Smooth muscle cell (in vitro differentiated cells): ENCODE measurements at regions not wholly inside any gene's neighbourhood (a gene's known extent, or its start where the extent isn't known, plus 50 kb on each side); places are given as distances from the start of the nearest gene placed in this dataset.
"Not testable (repeated sequence)": the region's sequence is repeated elsewhere in the genome, so short reads cannot be mapped to it uniquely, and the experiment has no call there.

Source experiments
- DNase-seq: peaks from one replicate; lab custom pipeline; 2025; ENCODE audit not compliant: unreplicated experiment; lab: John Stamatoyannopoulos, UW
- H2AFZ ChIP-seq: fragments of 200-600 bp; sonication (generic); 2 replicates; pipeline ENCODE4 v1.6.0; 2016; ENCODE audit warnings: antibody characterized with exemption, low read depth, mild to moderate bottlenecking
- H3F3A ChIP-seq: fragments of 200-600 bp; sonication (generic); 2 replicates; pipeline ENCODE4 v1.6.0; 2017; ENCODE audit warnings: antibody characterized with exemption, low read depth
- H3K27ac ChIP-seq: fragments of 200-600 bp; sonication (generic); 2 replicates; pipeline ENCODE4 v1.5.1; 2016; ENCODE audit warnings: low read depth, mild to moderate bottlenecking
- H3K27me3 ChIP-seq: fragments of 200-600 bp; sonication (generic); 2 replicates; pipeline ENCODE4 v1.6.1; 2016; ENCODE audit warnings: low read depth, mild to moderate bottlenecking
- H3K36me3 ChIP-seq: fragments of 200-600 bp; sonication (generic); 2 replicates; pipeline ENCODE4 v1.5.1; 2016; ENCODE audit warnings: low read depth
- H3K4me1 ChIP-seq: fragments of 200-600 bp; sonication (generic); 2 replicates; pipeline ENCODE4 v1.5.1; 2016; ENCODE audit warnings: low read depth
- H3K4me2 ChIP-seq: fragments of 200-600 bp; sonication (generic); 2 replicates; pipeline ENCODE4 v1.6.0; 2016; ENCODE audit warnings: mild to moderate bottlenecking
- H3K4me3 ChIP-seq: fragments of 200-600 bp; sonication (generic); 2 replicates; pipeline ENCODE4 v1.5.1; 2016; ENCODE audit warnings: mild to moderate bottlenecking
- H3K79me2 ChIP-seq: fragments of 200-600 bp; sonication (generic); 2 replicates; pipeline ENCODE4 v1.6.0; 2016; ENCODE audit warnings: low read depth, mild to moderate bottlenecking
- H3K9ac ChIP-seq: fragments of 200-600 bp; sonication (generic); 2 replicates; pipeline ENCODE4 v1.6.0; 2016; ENCODE audit warnings: low read depth
- H3K9me3 ChIP-seq: fragments of 200-600 bp; sonication (generic); replicated peaks from 2 replicates; pipeline ENCODE4 v1.5.1; 2016; ENCODE audit warnings: low read depth
- H4K20me1 ChIP-seq: fragments of 200-600 bp; sonication (generic); 2 replicates; pipeline ENCODE4 v1.6.0; 2016; ENCODE audit warnings: low read depth
- WGBS: methylation state at CpG from one replicate; pipeline ENCODE4 v1.1.7; 2016; ENCODE audit warnings: low lambda C conversion rate; 5-methylcytosine and 5-hydroxymethylcytosine counted together
- TF ChIP-seq, protein P1 (sequence below): fragments of 200-600 bp; sonication (generic); IDR thresholded peaks from 2 replicates; pipeline ENCODE4 v1.5.1; 2017; ENCODE audit warnings: borderline replicate concordance, mild to moderate bottlenecking, antibody characterized with exemption; ENCODE audit not compliant: insufficient read depth, poor library complexity, severe bottlenecking

DNA sequence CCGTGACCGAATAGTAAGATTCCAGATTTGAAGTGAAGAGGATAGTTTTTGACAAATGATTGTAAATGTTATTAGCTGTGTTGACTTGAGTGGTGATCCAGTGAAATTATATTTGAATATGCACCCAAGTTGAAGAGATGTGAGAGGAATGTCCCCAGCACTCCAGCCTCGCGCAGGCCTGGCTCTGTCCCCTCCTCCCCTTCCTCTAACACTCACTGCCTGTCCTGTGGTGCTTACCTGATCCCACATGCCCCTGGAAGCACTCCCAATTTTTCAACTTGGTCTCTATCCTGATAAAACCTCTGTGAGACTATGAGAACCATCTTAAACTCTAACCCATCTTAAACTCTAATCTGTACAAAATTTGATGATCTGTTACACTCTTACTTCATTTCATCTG, 154.7 kb upstream of the LRP1B start:
- Histone ChIP-seq H3K9ac (no peak overlapping the region), H3K4me1 (peaks cover 15% of the 10 kb centered on the region), H3K4me3 (no peak overlapping the region), H2AFZ (no peak overlapping the region), H3K4me2 (no peak overlapping the region), H3K9me3 (no peaks in the 10 kb centered on the region), H3K79me2 (no peaks in the 10 kb centered on the region), H4K20me1 (no peaks in the 10 kb centered on the region), H3K27me3 (no peaks in the 10 kb centered on the region), H3F3A (no peaks in the 10 kb centered on the region), H3K36me3 (no peaks in the 10 kb centered on the region), H3K27ac (no peak overlapping the region)
- 72% methylated on average over 4 of the region's 4 CpGs for WGBS
- TF ChIP-seq, protein P1, sequence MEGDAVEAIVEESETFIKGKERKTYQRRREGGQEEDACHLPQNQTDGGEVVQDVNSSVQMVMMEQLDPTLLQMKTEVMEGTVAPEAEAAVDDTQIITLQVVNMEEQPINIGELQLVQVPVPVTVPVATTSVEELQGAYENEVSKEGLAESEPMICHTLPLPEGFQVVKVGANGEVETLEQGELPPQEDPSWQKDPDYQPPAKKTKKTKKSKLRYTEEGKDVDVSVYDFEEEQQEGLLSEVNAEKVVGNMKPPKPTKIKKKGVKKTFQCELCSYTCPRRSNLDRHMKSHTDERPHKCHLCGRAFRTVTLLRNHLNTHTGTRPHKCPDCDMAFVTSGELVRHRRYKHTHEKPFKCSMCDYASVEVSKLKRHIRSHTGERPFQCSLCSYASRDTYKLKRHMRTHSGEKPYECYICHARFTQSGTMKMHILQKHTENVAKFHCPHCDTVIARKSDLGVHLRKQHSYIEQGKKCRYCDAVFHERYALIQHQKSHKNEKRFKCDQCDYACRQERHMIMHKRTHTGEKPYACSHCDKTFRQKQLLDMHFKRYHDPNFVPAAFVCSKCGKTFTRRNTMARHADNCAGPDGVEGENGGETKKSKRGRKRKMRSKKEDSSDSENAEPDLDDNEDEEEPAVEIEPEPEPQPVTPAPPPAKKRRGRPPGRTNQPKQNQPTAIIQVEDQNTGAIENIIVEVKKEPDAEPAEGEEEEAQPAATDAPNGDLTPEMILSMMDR, result no peak
- DNase-seq, result no peak

DNA sequence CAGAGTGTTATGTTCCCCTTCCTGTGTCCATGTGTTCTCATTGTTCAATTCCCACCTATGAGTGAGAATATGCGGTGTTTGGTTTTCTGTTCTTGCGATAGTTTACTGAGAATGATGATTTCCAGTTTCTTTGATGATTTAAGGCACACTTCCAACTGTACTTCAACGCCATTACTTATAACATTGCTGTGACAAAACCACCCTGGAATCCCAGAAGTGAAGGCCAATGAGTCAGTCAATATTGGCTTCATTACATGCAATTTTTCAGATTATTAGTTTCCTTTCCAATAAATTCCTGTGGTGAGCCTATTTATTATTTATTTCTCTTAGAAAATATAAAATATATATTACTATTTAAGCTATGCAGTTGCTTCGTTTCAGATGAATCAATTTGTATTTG, 153.5 kb upstream of the LRP1B start:
- H3K4me1 ChIP-seq, result peaks cover 15% of the 10 kb centered on the region
- not testable (repeated sequence) for H2AFZ ChIP-seq, H3K9ac ChIP-seq, H3K9me3 ChIP-seq, H3K4me2 ChIP-seq, H3K36me3 ChIP-seq, H3K27ac ChIP-seq, H3F3A ChIP-seq, H4K20me1 ChIP-seq, H3K4me3 ChIP-seq, H3K79me2 ChIP-seq, H3K27me3 ChIP-seq, DNase-seq
- WGBS, result 85% methylated on average over 4 of the region's 4 CpGs

DNA sequence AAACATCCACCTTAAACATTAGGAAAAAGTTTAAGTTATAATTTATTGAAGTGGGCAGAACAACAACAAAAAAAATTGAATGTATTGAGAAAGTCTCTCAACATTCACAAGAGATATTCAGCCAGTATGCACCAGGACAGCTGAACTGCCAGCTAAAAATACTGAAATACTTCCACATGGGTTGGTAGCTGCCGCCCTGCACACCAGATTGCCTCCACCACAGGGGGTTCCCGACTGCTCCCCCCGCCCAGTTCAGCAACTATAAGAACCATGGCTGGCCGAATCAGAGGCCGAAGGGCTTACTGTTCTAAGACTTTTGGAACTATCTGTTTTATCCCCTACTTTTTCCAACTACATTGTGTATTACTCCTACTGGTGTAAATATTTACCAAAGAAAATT, 150.0 kb upstream of the LRP1B start:
- no peak for DNase-seq
- H3K27me3 ChIP-seq, result no peaks in the 10 kb centered on the region
- no peaks in the 10 kb centered on the region for H4K20me1 ChIP-seq
- no peaks in the 10 kb centered on the region for H3K79me2 ChIP-seq
- no peak overlapping the region for H3K4me2 ChIP-seq
- H3K9ac ChIP-seq, result no peak overlapping the region
- H3K9me3 ChIP-seq, result no peaks in the 10 kb centered on the region
- H3K36me3 ChIP-seq, result no peaks in the 10 kb centered on the region
- H3F3A ChIP-seq, result no peaks in the 10 kb centered on the region
- no peak overlapping the region for H3K27ac ChIP-seq
- H3K4me1 ChIP-seq, result peaks cover 15% of the 10 kb centered on the region
- no peak overlapping the region for H3K4me3 ChIP-seq
- TF ChIP-seq, protein P1, result no peak
- H2AFZ ChIP-seq, result no peak overlapping the region
- WGBS, result 86% methylated on average over 5 of the region's 5 CpGs

DNA sequence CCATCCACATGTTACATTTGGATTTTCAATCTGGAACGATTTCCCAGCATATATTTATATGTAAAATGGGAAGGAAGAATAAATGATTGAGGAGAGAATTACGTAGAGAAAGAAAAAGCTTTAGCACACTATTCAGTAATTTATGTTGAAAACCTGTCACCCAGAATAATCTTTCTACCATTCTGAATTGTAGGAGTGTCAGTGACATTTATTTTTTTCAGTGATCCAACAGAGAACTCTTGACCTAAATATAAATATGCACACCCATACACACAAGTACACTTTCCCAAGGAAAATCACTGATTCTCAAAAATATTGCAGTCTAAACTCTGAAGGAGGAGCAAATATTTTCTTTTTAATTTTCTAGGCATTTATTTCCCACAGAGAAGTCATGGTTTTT, 140.2 kb upstream of the LRP1B start:
- no peaks in the 10 kb centered on the region for H4K20me1 ChIP-seq
- H3K4me3 ChIP-seq, result no peak overlapping the region
- WGBS, result 84% methylated on average over 2 of the region's 2 CpGs
- no peaks in the 10 kb centered on the region for H3K27me3 ChIP-seq
- no peak overlapping the region for H3K4me2 ChIP-seq
- H2AFZ ChIP-seq, result no peak overlapping the region
- no peaks in the 10 kb centered on the region for H3K36me3 ChIP-seq
- TF ChIP-seq, protein P1, result no peak
- no peaks in the 10 kb centered on the region for H3K9me3 ChIP-seq
- no peak for DNase-seq
- H3K27ac ChIP-seq, result no peak overlapping the region
- no peaks in the 10 kb centered on the region for H3K4me1 ChIP-seq
- H3F3A ChIP-seq, result no peaks in the 10 kb centered on the region
- no peaks in the 10 kb centered on the region for H3K79me2 ChIP-seq
- no peak overlapping the region for H3K9ac ChIP-seq
